Karpas-422 (cell line): ENCODE measurements at regions not wholly inside any gene's neighbourhood (a gene's known extent, or its start where the extent isn't known, plus 50 kb on each side); places are given as distances from the start of the nearest gene placed in this dataset.

Experiments
- DNase-seq: peaks from one replicate; pipeline ENCODE4 v3.0.0-alpha.2; 2015
- H2AFZ ChIP-seq: fragments of 200-600 bp; sonication (generic); 2 replicates; pipeline ENCODE4 v1.6.1; 2014; ENCODE audit warnings: antibody characterized with exemption, low read length, mixed read lengths
- H3K27ac ChIP-seq: fragments of 200-600 bp; sonication (generic); 2 replicates; pipeline ENCODE4 v1.5.1; 2014; ENCODE audit warnings: mild to moderate bottlenecking, low read length, moderate library complexity
- H3K27me3 ChIP-seq: fragments of 200-600 bp; sonication (generic); 2 replicates; pipeline ENCODE4 v1.6.1; 2014; ENCODE audit warnings: low read length, mixed read lengths
- H3K36me3 ChIP-seq: fragments of 200-600 bp; sonication (generic); 2 replicates; pipeline ENCODE4 v1.6.1; 2014; ENCODE audit warnings: low read length, mixed read lengths; ENCODE audit not compliant: insufficient read depth
- H3K4me1 ChIP-seq: fragments of 200-600 bp; sonication (generic); 2 replicates; pipeline ENCODE4 v1.6.1; 2014; ENCODE audit warnings: mild to moderate bottlenecking, low read length, mixed read lengths
- H3K4me2 ChIP-seq: fragments of 200-600 bp; sonication (generic); 2 replicates; pipeline ENCODE4 v1.6.1; 2014; ENCODE audit warnings: low read length, low read depth, mild to moderate bottlenecking; ENCODE audit not compliant: poor library complexity, severe bottlenecking
- H3K4me3 ChIP-seq: fragments of 200-600 bp; sonication (generic); 2 replicates; pipeline ENCODE4 v1.5.1; 2014; ENCODE audit warnings: mild to moderate bottlenecking, antibody characterized with exemption, low read length, mixed read lengths
- H3K79me2 ChIP-seq: fragments of 200-600 bp; sonication (generic); 2 replicates; pipeline ENCODE4 v1.6.1; 2014; ENCODE audit warnings: mild to moderate bottlenecking, low read length, mixed read lengths
- H3K9ac ChIP-seq: fragments of 200-600 bp; sonication (generic); 2 replicates; pipeline ENCODE4 v1.6.0; 2014; ENCODE audit warnings: low read length
- H3K9me2 ChIP-seq: fragments of 200-600 bp; sonication (generic), shearing (Covaris generic); replicated peaks from 2 replicates; pipeline ENCODE4 v1.6.0; 2014; ENCODE audit warnings: mild to moderate bottlenecking, low read length, moderate library complexity; ENCODE audit not compliant: insufficient read depth
- H3K9me3 ChIP-seq: fragments of 300-700, 200-600 bp; sonication (generic); 2 replicates; pipeline ENCODE4 v1.6.1; 2014; ENCODE audit warnings: low read length, mixed read lengths
- H4K20me1 ChIP-seq: fragments of 200-600 bp; sonication (generic); 2 replicates; pipeline ENCODE4 v1.6.1; 2014; ENCODE audit warnings: mild to moderate bottlenecking, antibody characterized with exemption, low read length, low read depth; ENCODE audit not compliant: insufficient read depth

- no peak overlapping the region for H3K27ac ChIP-seq
- no peaks in the 10 kb centered on the region for H3K4me1 ChIP-seq
- H3K4me3 ChIP-seq, result no peak overlapping the region
- H2AFZ ChIP-seq, result no peak overlapping the region
- H3K4me2 ChIP-seq, result no peak overlapping the region
- H3K27me3 ChIP-seq, result no peaks in the 10 kb centered on the region
- no peaks in the 10 kb centered on the region for H3K79me2 ChIP-seq
- H3K9me2 ChIP-seq, result no peaks in the 10 kb centered on the region
- no peaks in the 10 kb centered on the region for H4K20me1 ChIP-seq
- no peak overlapping the region for H3K9ac ChIP-seq
- peaks cover 2% of the 10 kb centered on the region; the same call in 1 of the 2 replicates for H3K9me3 ChIP-seq
- no peaks in the 10 kb centered on the region for H3K36me3 ChIP-seq
- DNase-seq, result no peak
Measured at GRCh38 chr3:22899441-22899840, 303.7 kb upstream of the UBE2E2 start.

GRCh38 chr3:22900296-22900695 lies 302.8 kb upstream of the UBE2E2 start:
- Histone ChIP-seq H3K4me1 (no peaks in the 10 kb centered on the region), H3K36me3 (no peaks in the 10 kb centered on the region)

GRCh38 chr3:22901684-22902083 lies 301.4 kb upstream of the UBE2E2 start:
- no peaks in the 10 kb centered on the region for H3K27me3 ChIP-seq
- no peak overlapping the region for H3K9ac ChIP-seq
- H3K9me2 ChIP-seq, result no peaks in the 10 kb centered on the region
- H3K4me1 ChIP-seq, result no peaks in the 10 kb centered on the region
- H3K9me3 ChIP-seq, result peaks cover 2% of the 10 kb centered on the region; the same call in 1 of the 2 replicates
- no peak overlapping the region for H3K4me2 ChIP-seq
- DNase-seq, result no peak
- H3K36me3 ChIP-seq, result no peaks in the 10 kb centered on the region
- no peak overlapping the region for H2AFZ ChIP-seq
- no peaks in the 10 kb centered on the region for H4K20me1 ChIP-seq
- H3K4me3 ChIP-seq, result no peak overlapping the region
- no peaks in the 10 kb centered on the region for H3K79me2 ChIP-seq
- no peak overlapping the region for H3K27ac ChIP-seq

More at GRCh38 chr3:22900296-22900695, 302.8 kb upstream of the UBE2E2 start:
- Histone ChIP-seq H3K4me3 (no peak overlapping the region), H4K20me1 (no peaks in the 10 kb centered on the region), H3K4me2 (no peak overlapping the region), H3K79me2 (no peaks in the 10 kb centered on the region), H3K9me3 (peaks cover 2% of the 10 kb centered on the region; the same call in 1 of the 2 replicates), H3K9ac (no peak overlapping the region), H3K27ac (no peak overlapping the region), H3K9me2 (no peaks in the 10 kb centered on the region), H2AFZ (no peak overlapping the region), H3K27me3 (no peaks in the 10 kb centered on the region)
- no peak for DNase-seq

- Histone ChIP-seq H3K36me3 (no peaks in the 10 kb centered on the region), H3K9ac (no peak overlapping the region), H3K27ac (no peak overlapping the region), H3K9me2 (no peaks in the 10 kb centered on the region), H3K4me1 (no peaks in the 10 kb centered on the region), H3K4me3 (no peak overlapping the region), H3K27me3 (no peaks in the 10 kb centered on the region), H3K9me3 (no peaks in the 10 kb centered on the region; the same call in 1 of the 2 replicates), H3K4me2 (no peak overlapping the region), H3K79me2 (no peaks in the 10 kb centered on the region), H2AFZ (no peak overlapping the region), H4K20me1 (no peaks in the 10 kb centered on the region)
- DNase-seq, result no peak
Measured at GRCh38 chr3:22907161-22907780, 295.9 kb upstream of the UBE2E2 start.

- Histone ChIP-seq H3K9ac (no peak overlapping the region), H3K79me2 (no peaks in the 10 kb centered on the region), H3K9me2 (no peaks in the 10 kb centered on the region), H3K9me3 (no peaks in the 10 kb centered on the region; the same call in 1 of the 2 replicates), H3K4me2 (no peak overlapping the region), H3K4me1 (no peaks in the 10 kb centered on the region), H4K20me1 (no peaks in the 10 kb centered on the region), H2AFZ (no peak overlapping the region), H3K27me3 (no peaks in the 10 kb centered on the region), H3K4me3 (no peak overlapping the region), H3K36me3 (no peaks in the 10 kb centered on the region), H3K27ac (no peak overlapping the region)
- DNase-seq, result no peak
Measured at GRCh38 chr3:22907796-22908195, 295.3 kb upstream of the UBE2E2 start.

- H4K20me1 ChIP-seq, result no peaks in the 10 kb centered on the region
Measured at GRCh38 chr3:22908989-22909507, 294.1 kb upstream of the UBE2E2 start.

GRCh38 chr3:22916933-22917332 lies 286.2 kb upstream of the UBE2E2 start:
- Histone ChIP-seq H3K79me2 (no peaks in the 10 kb centered on the region), H3K4me1 (no peaks in the 10 kb centered on the region), H3K27ac (no peak overlapping the region), H3K27me3 (no peaks in the 10 kb centered on the region), H4K20me1 (no peaks in the 10 kb centered on the region), H3K9me2 (no peaks in the 10 kb centered on the region), H3K9me3 (no peaks in the 10 kb centered on the region), H3K4me3 (no peak overlapping the region), H3K9ac (no peak overlapping the region), H2AFZ (no peak overlapping the region), H3K36me3 (no peaks in the 10 kb centered on the region), H3K4me2 (no peak overlapping the region)
- DNase-seq, result no peak

More at GRCh38 chr3:22908989-22909507, 294.1 kb upstream of the UBE2E2 start:
- Histone ChIP-seq H3K9me2 (no peaks in the 10 kb centered on the region), H3K4me1 (no peaks in the 10 kb centered on the region), H3K9me3 (no peaks in the 10 kb centered on the region), H3K79me2 (no peaks in the 10 kb centered on the region), H2AFZ (no peak overlapping the region), H3K36me3 (no peaks in the 10 kb centered on the region), H3K27me3 (no peaks in the 10 kb centered on the region), H3K4me2 (no peak overlapping the region), H3K27ac (no peak overlapping the region), H3K4me3 (no peak overlapping the region), H3K9ac (no peak overlapping the region)
- no peak for DNase-seq

- Histone ChIP-seq H3K9me2 (no peaks in the 10 kb centered on the region), H3K27me3 (no peaks in the 10 kb centered on the region)
- no peak for DNase-seq
Measured at GRCh38 chr3:22920006-22920405, 283.1 kb upstream of the UBE2E2 start.

More at GRCh38 chr3:22920006-22920405, 283.1 kb upstream of the UBE2E2 start:
- Histone ChIP-seq H3K36me3 (no peaks in the 10 kb centered on the region), H3K4me3 (no peak overlapping the region), H3K9me3 (no peaks in the 10 kb centered on the region), H3K4me2 (no peak overlapping the region), H3K79me2 (no peaks in the 10 kb centered on the region), H3K9ac (no peak overlapping the region), H4K20me1 (no peaks in the 10 kb centered on the region), H2AFZ (no peak overlapping the region), H3K4me1 (no peaks in the 10 kb centered on the region), H3K27ac (no peak overlapping the region)
